Aorta (tissue), 5 donors: ENCODE measurements at regions not wholly inside any gene's neighbourhood (a gene's known extent, or its start where the extent isn't known, plus 50 kb on each side); places are given as distances from the start of the nearest gene placed in this dataset.
"Not testable (repeated sequence)": the region's sequence is repeated elsewhere in the genome, so short reads cannot be mapped to it uniquely, and the experiment has no call there.

Source experiments
- ATAC-seq: fragments of 200-7000 bp; cut with Tn5 transposase; one replicate; pipeline ENCODE4 v1.9.1; 2022; ENCODE audit warnings: moderate library complexity; ENCODE audit not compliant: low FRiP score
- DNase-seq, 2 donors: peaks; one replicate each; pipeline ENCODE4 v3.0.0-alpha.2; 2020
- H3K27ac ChIP-seq, 2 donors: one replicate each; pipeline ENCODE4 v1.5.1; 2013; ENCODE audit warnings: low read length in 2 of 2, mild to moderate bottlenecking in 2 of 2, moderate library complexity in 2 of 2, control low read depth in 1 of 2, inconsistent platforms in 1 of 2, low read depth in 1 of 2
- H3K27me3 ChIP-seq, 2 donors: one replicate each; pipeline ENCODE4 v1.6.1; 2013; ENCODE audit warnings: control low read depth in 1 of 2, low read length in 1 of 2, mild to moderate bottlenecking in 1 of 2, moderate library complexity in 1 of 2; ENCODE audit not compliant: insufficient read depth in 2 of 2, control insufficient read depth in 1 of 2
- H3K36me3 ChIP-seq, 2 donors: one replicate each; pipeline ENCODE4 v1.6.1; 2013; ENCODE audit warnings: control low read depth in 1 of 2, low read length in 1 of 2, mild to moderate bottlenecking in 1 of 2; ENCODE audit not compliant: insufficient read depth in 2 of 2, control insufficient read depth in 1 of 2
- H3K4me1 ChIP-seq, 2 donors: one replicate each; pipeline ENCODE4 v1.6.1; 2013; ENCODE audit warnings: low read length in 2 of 2, control low read depth in 1 of 2, mild to moderate bottlenecking in 1 of 2, moderate library complexity in 1 of 2; ENCODE audit not compliant: insufficient read depth in 2 of 2, control insufficient read depth in 1 of 2
- H3K4me3 ChIP-seq, 2 donors: one replicate each; pipeline ENCODE4 v1.5.1; 2013; ENCODE audit warnings: low read length in 2 of 2, control low read depth in 1 of 2, mild to moderate bottlenecking in 1 of 2
- H3K9me3 ChIP-seq: one replicate; pipeline ENCODE4 v1.6.1; 2013; ENCODE audit warnings: mild to moderate bottlenecking, low read length; ENCODE audit not compliant: control insufficient read depth
- WGBS, 2 donors: extraction: QIAGEN DNeasy Blood & Tissue Kit; methylation state at CpG; one replicate each; pipeline ENCODE4 v1.1.7; 2013; 5-methylcytosine and 5-hydroxymethylcytosine counted together
- intact Hi-C, 2 donors: fragments of 100-400 bp; cut with DNase I; formaldehyde crosslinking; loops; one replicate each; pipeline versions ENCODE4 v1.14.2 to v1.15.0; 2022
- donor health status: healthy with polysubstance abuse.
- donor health status: Bipolar disorder and iron deficiency.
- donor health status: DM: no; HTN: no; CAD: no.
- donor health status: DM: no; HTN: no; CAD: no.
- donor health status: DM: yes; HTN: yes; CAD: no.

GRCh38 chr5:41995193-41995592, 70.1 kb downstream of the FBXO4 start:
- H3K9me3 ChIP-seq = peaks cover 3% of the 10 kb centered on the region
- H3K4me1 ChIP-seq = no peaks in the 10 kb centered on the region
- ATAC-seq (no peak), DNase-seq (no peak)
- no peaks in the 10 kb centered on the region for H3K27me3 ChIP-seq
- intact Hi-C loops = no loop called here
- no peaks in the 10 kb centered on the region for H3K36me3 ChIP-seq
- no peak overlapping the region for H3K4me3 ChIP-seq
- no peak overlapping the region for H3K27ac ChIP-seq
- 88 to 97% methylated on average over 3 of the region's 3 CpGs for WGBS, 2 donors

GRCh38 chr5:42001673-42002072, 76.6 kb downstream of the FBXO4 start:
- ATAC-seq = no peak
- no peak for DNase-seq
- peaks cover 3% of the 10 kb centered on the region for H3K9me3 ChIP-seq
- intact Hi-C loops = no loop called here
- H3K4me3 ChIP-seq = no peak overlapping the region
- 89 to 91% methylated on average over 6 of the region's 6 CpGs for WGBS, 2 donors
- H3K27me3 ChIP-seq = no peaks in the 10 kb centered on the region
- H3K27ac ChIP-seq = no peak overlapping the region
- no peaks in the 10 kb centered on the region for H3K36me3 ChIP-seq
- no peaks in the 10 kb centered on the region for H3K4me1 ChIP-seq

- H3K27me3 ChIP-seq, H3K27ac ChIP-seq, H3K4me1 ChIP-seq, ATAC-seq, H3K36me3 ChIP-seq, H3K4me3 ChIP-seq, DNase-seq, intact Hi-C loops, H3K9me3 ChIP-seq: not testable (repeated sequence)
- 92 to 94% methylated on average over 4 of the region's 4 CpGs for WGBS, 2 donors
These were observed 78.8 kb downstream of the FBXO4 start for GRCh38 chr5:42003852-42004251.

GRCh38 chr5:42005561-42006153, 80.6 kb downstream of the FBXO4 start:
- WGBS, 2 donors = 17 to 19% methylated on average over 1 of the region's 1 CpG
- H3K9me3 ChIP-seq = no peaks in the 10 kb centered on the region
- no peaks in the 10 kb centered on the region for H3K4me1 ChIP-seq
- H3K4me3 ChIP-seq = no peak overlapping the region
- intact Hi-C loops = loop anchor here in 1 of 2 donors (5.0 kb wide), 1 partner anchor 762 kb away; no protein-coding TSS in a partner anchor
- no peaks in the 10 kb centered on the region for H3K36me3 ChIP-seq
- no peak for ATAC-seq
- no peak for DNase-seq
- no peaks in the 10 kb centered on the region for H3K27me3 ChIP-seq
- H3K27ac ChIP-seq = no peak overlapping the region

- no peak for DNase-seq
- Histone ChIP-seq H3K4me3 (no peak overlapping the region), H3K9me3 (no peaks in the 10 kb centered on the region), H3K4me1 (peaks cover 2 to 7% of the 10 kb centered on the region in 2 donors), H3K27ac (no peak overlapping the region), H3K36me3 (no peaks in the 10 kb centered on the region), H3K27me3 (no peaks in the 10 kb centered on the region)
- intact Hi-C loops = no loop called here
- ATAC-seq = no peak
- whole genome bisulfite sequencing, 2 donors = 71 to 77% methylated on average over 5 of the region's 5 CpGs
These were observed 88.5 kb downstream of the FBXO4 start for GRCh38 chr5:42013561-42013960.

GRCh38 chr5:42015254-42015653, 90.2 kb downstream of the FBXO4 start:
- intact Hi-C loops = no loop called here

GRCh38 chr5:42015681-42016080, 90.6 kb downstream of the FBXO4 start:
- no peak for ATAC-seq
- Histone ChIP-seq H3K4me3 (no peak overlapping the region), H3K4me1 (peaks cover 2 to 7% of the 10 kb centered on the region in 2 donors), H3K27me3 (no peaks in the 10 kb centered on the region), H3K36me3 (no peaks in the 10 kb centered on the region), H3K27ac (no peak overlapping the region), H3K9me3 (no peaks in the 10 kb centered on the region)
- DNase-seq = no peak
- intact Hi-C loops = no loop called here
- WGBS, 2 donors = 67 to 87% methylated on average over 1 of the region's 1 CpG

More at GRCh38 chr5:42015254-42015653, 90.2 kb downstream of the FBXO4 start:
- H3K4me1 ChIP-seq = peaks cover 2 to 7% of the 10 kb centered on the region in 2 donors
- H3K36me3 ChIP-seq = no peaks in the 10 kb centered on the region
- H3K27me3 ChIP-seq = no peaks in the 10 kb centered on the region
- DNase-seq = no peak
- WGBS, 2 donors = 43% methylated on average over 4 of the region's 4 CpGs
- H3K4me3 ChIP-seq = no peak overlapping the region
- H3K9me3 ChIP-seq = no peaks in the 10 kb centered on the region
- ATAC-seq = no peak
- H3K27ac ChIP-seq = no peak overlapping the region

- 59 to 70% methylated on average over 3 of the region's 3 CpGs for WGBS, 2 donors
- Histone ChIP-seq H3K27me3 (no peaks in the 10 kb centered on the region), H3K4me1 (peaks cover 0 to 1% of the 10 kb centered on the region in 2 donors), H3K27ac (no peak overlapping the region), H3K4me3 (no peak overlapping the region), H3K9me3 (no peaks in the 10 kb centered on the region), H3K36me3 (no peaks in the 10 kb centered on the region)
- no peak for DNase-seq
- ATAC-seq = peak; percentile 22
- intact Hi-C loops = no loop called here
These were observed 95.9 kb downstream of the FBXO4 start for GRCh38 chr5:42020788-42021530.

- DNase-seq (no peak), ATAC-seq (no peak)
- Histone ChIP-seq H3K27me3 (no peaks in the 10 kb centered on the region), H3K36me3 (no peaks in the 10 kb centered on the region), H3K9me3 (no peaks in the 10 kb centered on the region), H3K4me1 (no peaks in the 10 kb centered on the region), H3K4me3 (no peak overlapping the region), H3K27ac (no peak overlapping the region)
- WGBS, 2 donors = 6 to 9% methylated on average over 2 of the region's 2 CpGs
- intact Hi-C loops = no loop called here
These were observed 96.8 kb downstream of the FBXO4 start for GRCh38 chr5:42021923-42022322.
